ENCODE measurements at regions not wholly inside any gene's neighbourhood (a gene's known extent, or its start where the extent isn't known, plus 50 kb on each side); places are given as distances from the start of the nearest gene placed in this dataset.

GRCh38 chr12:30358671-30359070 lies 337.0 kb downstream of the IPO8 start:
- TF ChIP-seq, protein P1, sequence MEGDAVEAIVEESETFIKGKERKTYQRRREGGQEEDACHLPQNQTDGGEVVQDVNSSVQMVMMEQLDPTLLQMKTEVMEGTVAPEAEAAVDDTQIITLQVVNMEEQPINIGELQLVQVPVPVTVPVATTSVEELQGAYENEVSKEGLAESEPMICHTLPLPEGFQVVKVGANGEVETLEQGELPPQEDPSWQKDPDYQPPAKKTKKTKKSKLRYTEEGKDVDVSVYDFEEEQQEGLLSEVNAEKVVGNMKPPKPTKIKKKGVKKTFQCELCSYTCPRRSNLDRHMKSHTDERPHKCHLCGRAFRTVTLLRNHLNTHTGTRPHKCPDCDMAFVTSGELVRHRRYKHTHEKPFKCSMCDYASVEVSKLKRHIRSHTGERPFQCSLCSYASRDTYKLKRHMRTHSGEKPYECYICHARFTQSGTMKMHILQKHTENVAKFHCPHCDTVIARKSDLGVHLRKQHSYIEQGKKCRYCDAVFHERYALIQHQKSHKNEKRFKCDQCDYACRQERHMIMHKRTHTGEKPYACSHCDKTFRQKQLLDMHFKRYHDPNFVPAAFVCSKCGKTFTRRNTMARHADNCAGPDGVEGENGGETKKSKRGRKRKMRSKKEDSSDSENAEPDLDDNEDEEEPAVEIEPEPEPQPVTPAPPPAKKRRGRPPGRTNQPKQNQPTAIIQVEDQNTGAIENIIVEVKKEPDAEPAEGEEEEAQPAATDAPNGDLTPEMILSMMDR (IDR thresholded peaks at IDR 0.05), result no peak
- TF ChIP-seq POLR2A (IDR thresholded peaks at IDR 0.05), result no peak
